ENCODE measurements at regions not wholly inside any gene's neighbourhood (a gene's known extent, or its start where the extent isn't known, plus 50 kb on each side); places are given as distances from the start of the nearest gene placed in this dataset.

DNA sequence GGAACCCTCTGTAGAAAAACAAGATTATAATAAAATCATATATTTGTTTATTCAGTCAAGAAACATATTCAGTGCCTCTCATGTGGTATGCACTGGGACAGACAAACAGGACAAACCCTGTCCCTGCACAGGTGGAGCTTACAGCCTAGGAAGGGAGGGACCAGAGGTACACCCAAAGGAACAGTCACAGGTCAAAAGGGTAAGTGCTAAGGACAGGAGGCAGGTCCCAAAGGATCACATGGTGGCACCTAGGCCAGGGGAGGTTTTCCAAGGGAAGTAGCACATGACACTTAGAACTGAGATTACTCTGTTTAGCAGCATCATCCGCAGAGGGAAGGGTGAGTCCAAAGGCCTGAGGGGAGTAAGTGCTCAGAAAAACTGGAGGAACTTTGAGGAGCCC lies 254.4 kb upstream of the ARRDC4 start:
- TF ChIP-seq, protein P1, sequence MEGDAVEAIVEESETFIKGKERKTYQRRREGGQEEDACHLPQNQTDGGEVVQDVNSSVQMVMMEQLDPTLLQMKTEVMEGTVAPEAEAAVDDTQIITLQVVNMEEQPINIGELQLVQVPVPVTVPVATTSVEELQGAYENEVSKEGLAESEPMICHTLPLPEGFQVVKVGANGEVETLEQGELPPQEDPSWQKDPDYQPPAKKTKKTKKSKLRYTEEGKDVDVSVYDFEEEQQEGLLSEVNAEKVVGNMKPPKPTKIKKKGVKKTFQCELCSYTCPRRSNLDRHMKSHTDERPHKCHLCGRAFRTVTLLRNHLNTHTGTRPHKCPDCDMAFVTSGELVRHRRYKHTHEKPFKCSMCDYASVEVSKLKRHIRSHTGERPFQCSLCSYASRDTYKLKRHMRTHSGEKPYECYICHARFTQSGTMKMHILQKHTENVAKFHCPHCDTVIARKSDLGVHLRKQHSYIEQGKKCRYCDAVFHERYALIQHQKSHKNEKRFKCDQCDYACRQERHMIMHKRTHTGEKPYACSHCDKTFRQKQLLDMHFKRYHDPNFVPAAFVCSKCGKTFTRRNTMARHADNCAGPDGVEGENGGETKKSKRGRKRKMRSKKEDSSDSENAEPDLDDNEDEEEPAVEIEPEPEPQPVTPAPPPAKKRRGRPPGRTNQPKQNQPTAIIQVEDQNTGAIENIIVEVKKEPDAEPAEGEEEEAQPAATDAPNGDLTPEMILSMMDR (IDR thresholded peaks at IDR 0.05), result no peak
- TF ChIP-seq POLR2A (IDR thresholded peaks at IDR 0.05), result no peak
